GM12873 (cell line): ENCODE measurements at regions not wholly inside any gene's neighbourhood (a gene's known extent, or its start where the extent isn't known, plus 50 kb on each side); places are given as distances from the start of the nearest gene placed in this dataset.

Experiments
- TF ChIP-seq, protein P1 (sequence below): IDR thresholded peaks from 2 replicates; pipeline ENCODE4 v1.5.1; 2012; ENCODE audit warnings: low read depth, mild to moderate bottlenecking, moderate library complexity, low read length, control low read depth; ENCODE audit not compliant: insufficient read depth; ENCODE audit errors: missing control alignments

DNA sequence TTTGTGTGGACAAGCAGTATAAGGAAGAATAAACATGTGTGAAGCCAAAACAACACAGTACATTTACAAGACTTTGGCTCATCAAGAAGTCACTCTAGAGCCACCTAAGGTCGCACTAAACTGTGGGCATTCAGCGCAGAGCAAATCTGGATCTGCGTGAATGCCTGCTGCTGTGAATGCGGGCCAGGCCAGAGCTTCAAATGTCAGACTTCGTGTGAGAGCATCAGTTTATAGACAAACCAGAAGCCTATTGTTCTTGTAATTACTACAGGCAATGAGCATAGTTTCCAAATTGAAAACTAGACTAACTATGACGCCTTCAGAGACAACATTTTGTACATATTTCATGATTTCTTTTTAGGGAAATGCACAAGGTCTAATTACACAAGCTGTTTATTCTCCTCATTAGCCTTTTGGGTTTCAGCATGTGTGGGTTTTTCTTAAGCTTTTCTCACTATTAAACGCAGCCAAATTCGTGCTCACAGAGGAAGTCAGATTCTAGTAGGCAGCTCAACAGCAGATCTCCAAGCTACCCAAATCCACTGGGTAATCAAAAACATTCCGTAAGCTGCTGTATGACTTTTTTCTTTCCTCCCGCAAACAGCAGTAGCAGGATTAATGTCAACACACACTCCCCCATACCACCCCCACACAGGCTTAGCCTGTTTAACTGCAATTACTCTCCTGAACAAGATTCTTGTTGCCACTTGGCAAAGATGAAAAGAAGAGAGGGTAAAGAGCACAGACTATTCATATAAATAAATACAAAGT lies 84.5 kb upstream of the SETMAR start:
- TF ChIP-seq, protein P1, sequence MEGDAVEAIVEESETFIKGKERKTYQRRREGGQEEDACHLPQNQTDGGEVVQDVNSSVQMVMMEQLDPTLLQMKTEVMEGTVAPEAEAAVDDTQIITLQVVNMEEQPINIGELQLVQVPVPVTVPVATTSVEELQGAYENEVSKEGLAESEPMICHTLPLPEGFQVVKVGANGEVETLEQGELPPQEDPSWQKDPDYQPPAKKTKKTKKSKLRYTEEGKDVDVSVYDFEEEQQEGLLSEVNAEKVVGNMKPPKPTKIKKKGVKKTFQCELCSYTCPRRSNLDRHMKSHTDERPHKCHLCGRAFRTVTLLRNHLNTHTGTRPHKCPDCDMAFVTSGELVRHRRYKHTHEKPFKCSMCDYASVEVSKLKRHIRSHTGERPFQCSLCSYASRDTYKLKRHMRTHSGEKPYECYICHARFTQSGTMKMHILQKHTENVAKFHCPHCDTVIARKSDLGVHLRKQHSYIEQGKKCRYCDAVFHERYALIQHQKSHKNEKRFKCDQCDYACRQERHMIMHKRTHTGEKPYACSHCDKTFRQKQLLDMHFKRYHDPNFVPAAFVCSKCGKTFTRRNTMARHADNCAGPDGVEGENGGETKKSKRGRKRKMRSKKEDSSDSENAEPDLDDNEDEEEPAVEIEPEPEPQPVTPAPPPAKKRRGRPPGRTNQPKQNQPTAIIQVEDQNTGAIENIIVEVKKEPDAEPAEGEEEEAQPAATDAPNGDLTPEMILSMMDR, result no peak

DNA sequence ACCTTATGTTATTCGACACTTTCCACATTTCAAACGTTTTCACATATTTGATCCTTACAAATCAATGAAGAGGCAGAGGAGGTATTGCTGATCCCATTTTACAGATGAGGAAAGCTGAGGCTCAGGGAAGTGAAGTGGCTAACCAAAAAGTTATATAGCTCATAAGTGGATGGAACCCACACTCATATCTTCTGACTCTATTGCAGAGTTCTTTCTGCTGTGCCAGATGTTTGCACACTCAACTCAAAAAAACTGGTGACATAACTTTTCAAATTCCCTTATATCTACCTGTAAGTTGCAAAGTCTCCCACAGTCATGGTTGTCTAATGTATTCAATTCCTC lies 84.0 kb upstream of the SETMAR start:
- TF ChIP-seq, protein P1, result no peak

DNA sequence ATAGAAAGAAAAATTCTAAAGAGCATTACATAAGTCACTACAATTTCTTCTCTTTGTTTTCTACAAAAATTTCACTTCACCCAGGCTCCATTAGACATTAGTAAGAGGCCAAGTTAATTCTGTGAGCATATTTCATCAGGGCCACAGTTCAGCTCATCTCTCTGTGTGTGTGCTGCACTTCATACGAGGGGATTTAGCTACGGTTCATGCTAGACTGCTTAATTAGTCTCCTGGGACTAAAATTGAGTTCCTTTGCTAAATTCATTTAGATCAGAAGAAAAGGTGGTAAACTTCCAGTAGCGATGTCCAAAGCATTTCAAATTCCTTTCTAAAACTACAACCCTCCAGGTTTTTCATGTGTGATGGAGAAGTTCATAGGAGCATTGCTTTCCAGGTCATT lies 83.1 kb upstream of the SETMAR start:
- TF ChIP-seq, protein P1, result no peak

DNA sequence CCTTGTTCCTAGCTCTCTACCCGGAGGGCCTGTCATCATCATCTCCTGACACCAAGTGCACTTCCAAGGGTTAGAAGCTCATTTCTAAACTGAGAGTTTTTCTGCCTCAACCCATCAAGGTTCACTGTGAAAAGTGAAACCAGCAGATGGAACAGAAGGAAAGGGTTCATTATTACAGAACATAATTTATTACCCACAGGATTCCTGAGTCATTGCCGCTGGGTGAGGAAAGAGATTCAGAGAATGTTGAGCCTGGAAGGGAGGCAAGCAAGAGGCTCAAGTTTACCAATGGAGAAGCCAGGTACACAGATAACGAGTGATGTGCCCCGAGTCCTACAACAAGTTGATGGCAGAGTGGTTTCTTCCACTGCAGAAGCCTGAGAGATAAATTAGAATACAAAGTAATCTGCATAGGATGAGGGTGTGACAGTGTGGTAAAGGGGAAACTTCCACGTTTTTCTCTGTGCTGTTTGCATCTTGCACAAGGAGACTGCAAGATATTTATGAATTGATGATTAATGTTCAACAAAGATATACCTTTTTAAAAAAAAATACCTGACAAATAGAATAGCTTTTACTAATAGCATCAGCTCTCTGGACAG lies 80.5 kb upstream of the SETMAR start:
- TF ChIP-seq, protein P1, result no peak

DNA sequence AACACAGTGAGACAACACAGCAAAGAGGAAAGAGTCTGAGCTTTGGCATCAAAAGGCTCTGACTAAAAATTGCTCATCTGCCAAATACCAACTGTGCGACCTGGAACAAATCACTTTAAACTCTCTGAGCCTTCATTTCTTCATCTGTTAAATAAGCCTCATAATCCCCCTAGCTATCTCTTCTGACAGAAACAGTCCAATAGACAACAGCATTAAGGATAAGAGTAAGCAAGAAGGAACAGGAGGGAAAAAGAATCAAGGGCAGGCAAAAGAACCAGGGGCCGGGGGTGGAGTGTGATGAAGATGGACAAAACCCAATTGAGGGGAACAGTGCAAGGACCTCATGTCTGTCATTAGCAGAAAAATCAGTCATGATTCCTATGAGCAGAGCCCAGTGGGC lies 79.4 kb upstream of the SETMAR start:
- TF ChIP-seq, protein P1, result no peak

DNA sequence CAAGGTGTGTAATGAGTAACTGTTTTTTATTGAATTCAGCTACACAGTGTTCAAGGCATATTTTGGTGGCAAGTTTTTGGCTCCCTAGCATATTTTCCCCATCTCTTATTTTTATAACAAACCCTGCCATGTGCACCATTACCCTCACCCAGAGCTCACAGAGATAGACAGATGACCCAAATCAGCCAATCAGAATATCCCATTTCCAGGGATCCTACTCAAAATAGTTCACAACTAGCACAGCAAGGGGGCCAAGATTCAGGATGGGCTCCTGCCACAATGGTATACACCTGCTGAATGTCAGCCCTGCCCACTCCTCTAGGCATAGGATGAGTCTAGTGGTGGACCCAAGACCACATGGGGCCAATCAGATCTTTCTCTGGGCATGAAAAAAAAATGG lies 78.8 kb upstream of the SETMAR start:
- TF ChIP-seq, protein P1, result no peak

DNA sequence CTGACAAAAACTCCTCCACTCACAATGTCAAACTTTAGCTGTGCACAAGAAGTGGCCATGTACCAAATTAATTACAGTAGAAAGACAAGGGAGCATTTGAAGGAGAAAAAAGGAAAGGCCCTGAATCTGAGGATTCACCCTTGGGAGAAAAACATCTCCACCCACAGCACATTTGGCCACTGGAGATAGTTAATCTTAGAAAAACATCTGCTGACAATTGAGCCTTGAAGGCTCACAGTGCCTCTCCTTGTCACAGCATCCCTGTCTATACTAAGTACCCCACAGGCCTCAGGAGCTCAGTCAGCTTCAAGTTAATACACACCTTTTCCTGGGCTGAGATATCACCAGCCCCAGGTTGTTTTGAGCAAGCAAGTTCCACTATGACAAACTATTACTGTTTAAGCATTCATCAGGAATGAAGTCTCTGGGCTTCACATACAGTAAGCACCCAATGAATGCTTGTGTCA lies 78.1 kb upstream of the SETMAR start:
- TF ChIP-seq, protein P1, result no peak
